HEK293 (cell line): ENCODE measurements at regions not wholly inside any gene's neighbourhood (a gene's known extent, or its start where the extent isn't known, plus 50 kb on each side); places are given as distances from the start of the nearest gene placed in this dataset.

Source experiments
- CTCF ChIA-PET: fragments of 350-600 bp; formaldehyde crosslinking; extraction: SDS; loops from one replicate; lab custom pipeline; 2021; ENCODE audit warnings: antibody characterized with exemption; lab: Yijun Ruan, JAX
- POLR2A ChIA-PET: fragments of 300-600 bp; formaldehyde crosslinking; extraction: SDS; loops from one replicate; lab custom pipeline; 2020; ENCODE audit warnings: antibody characterized with exemption, inconsistent platforms; lab: Yijun Ruan, JAX
- H3K27ac ChIP-seq: fragments of 200-500 bp; sonication (Bioruptor generic); 2 replicates; pipeline ENCODE4 v1.5.1; 2014; ENCODE audit warnings: low read depth, low read length, control low read depth, inconsistent platforms; ENCODE audit errors: extremely low read depth
- H3K36me3 ChIP-seq, 2 experiments: fragments of 200-500 bp in 1 of 2; sonication (Bioruptor generic) in 1 of 2; 1 replicate in 1 of 2; 2 replicates in 1 of 2; pipeline ENCODE4 v1.5.1; 2014 to 2017; ENCODE audit warnings: inconsistent platforms in 2 of 2, low read length in 2 of 2; ENCODE audit not compliant: control insufficient read depth in 2 of 2, insufficient read depth in 1 of 2
- H3K4me1 ChIP-seq: fragments of 200-500 bp; sonication (Bioruptor generic); 2 replicates; pipeline ENCODE4 v1.5.1; 2014; ENCODE audit warnings: mild to moderate bottlenecking, low read length, inconsistent platforms; ENCODE audit not compliant: control insufficient read depth, insufficient read depth
- H3K4me3 ChIP-seq: 2 replicates; pipeline ENCODE4 v1.5.1; 2011; ENCODE audit warnings: low read depth, mild to moderate bottlenecking, control low read depth, low read length, moderate library complexity
- H3K9me3 ChIP-seq: fragments of 200-500 bp; sonication (Bioruptor generic); 2 replicates; pipeline ENCODE4 v1.5.1; 2014; ENCODE audit warnings: low read depth, low read length, inconsistent platforms; ENCODE audit not compliant: control insufficient read depth, insufficient read depth
- BCL11B ChIP-seq: fragments of 450-650 bp; formaldehyde crosslinking; IDR thresholded peaks from 2 replicates; pipeline ENCODE4 v1.5.1; 2016; ENCODE audit warnings: low read depth, missing biosample characterization, missing genetic modification characterization
- HOXD13 ChIP-seq: sonication (generic); formaldehyde crosslinking; IDR thresholded peaks from 2 replicates; pipeline ENCODE4 v1.8.0; 2022; ENCODE audit warnings: missing genetic modification reagents, borderline replicate concordance
- KLF8 ChIP-seq: fragments of 450-650 bp; formaldehyde crosslinking; IDR thresholded peaks from 2 replicates; pipeline ENCODE4 v1.5.1; 2016; ENCODE audit warnings: missing biosample characterization, missing genetic modification characterization
- KLF9 ChIP-seq: fragments of 450-650 bp; formaldehyde crosslinking; IDR thresholded peaks from 2 replicates; pipeline ENCODE4 v1.5.1; 2016; ENCODE audit warnings: missing biosample characterization, missing genetic modification characterization, low read depth
- SCRT1 ChIP-seq: fragments of 450-650 bp; formaldehyde crosslinking; IDR thresholded peaks from 2 replicates; pipeline ENCODE4 v1.5.1; 2016; ENCODE audit warnings: missing biosample characterization, missing genetic modification characterization, borderline replicate concordance
- ZIC2 ChIP-seq: fragments of 450-650 bp; formaldehyde crosslinking; IDR thresholded peaks from 2 replicates; pipeline ENCODE4 v1.5.1; 2016; ENCODE audit warnings: missing biosample characterization, missing genetic modification characterization
- ZNF114 ChIP-seq: fragments of 450-650 bp; formaldehyde crosslinking; IDR thresholded peaks from 2 replicates; pipeline ENCODE4 v1.5.0; 2017; ENCODE audit warnings: missing biosample characterization, missing genetic modification characterization
- ZNF292 ChIP-seq: fragments of 450-650 bp; formaldehyde crosslinking; IDR thresholded peaks from 2 replicates; pipeline ENCODE4 v1.5.1; 2016; ENCODE audit warnings: low read depth, missing biosample characterization, missing genetic modification characterization, borderline replicate concordance
- ZNF302 ChIP-seq: fragments of 450-650 bp; formaldehyde crosslinking; IDR thresholded peaks from 2 replicates; pipeline ENCODE4 v1.5.1; 2016; ENCODE audit warnings: missing biosample characterization, missing genetic modification characterization, low read depth
- ZNF391 ChIP-seq: fragments of 450-650 bp; formaldehyde crosslinking; IDR thresholded peaks from 2 replicates; pipeline ENCODE4 v1.5.1; 2016; ENCODE audit warnings: low read depth, missing biosample characterization, missing genetic modification characterization, borderline replicate concordance
- ZNF394 ChIP-seq: fragments of 450-650 bp; formaldehyde crosslinking; IDR thresholded peaks from 2 replicates; pipeline ENCODE4 v1.5.1; 2016; ENCODE audit warnings: missing biosample characterization, missing genetic modification characterization, mild to moderate bottlenecking, moderate library complexity, borderline replicate concordance
- ZNF426 ChIP-seq: fragments of 450-650 bp; formaldehyde crosslinking; IDR thresholded peaks from 2 replicates; pipeline ENCODE4 v1.5.1; 2017; ENCODE audit warnings: missing biosample characterization, missing genetic modification characterization, mild to moderate bottlenecking, inconsistent platforms, moderate library complexity
- ZNF433 ChIP-seq: fragments of 450-650 bp; formaldehyde crosslinking; IDR thresholded peaks from 2 replicates; pipeline ENCODE4 v1.5.1; 2016; ENCODE audit warnings: missing biosample characterization, missing genetic modification characterization, low read depth
- ZNF555 ChIP-seq: fragments of 450-650 bp; formaldehyde crosslinking; conservative IDR thresholded peaks from 2 replicates; pipeline ENCODE4 v1.5.1; 2017; ENCODE audit warnings: missing biosample characterization, mild to moderate bottlenecking, missing genetic modification characterization, inconsistent platforms
- ZNF658 ChIP-seq: fragments of 450-650 bp; formaldehyde crosslinking; IDR thresholded peaks from 2 replicates; pipeline ENCODE4; 2016; ENCODE audit warnings: missing biosample characterization, missing genetic modification characterization
- ZNF707 ChIP-seq: fragments of 450-650 bp; formaldehyde crosslinking; IDR thresholded peaks from 2 replicates; pipeline ENCODE4 v1.5.1; 2016; ENCODE audit warnings: missing biosample characterization, missing genetic modification characterization
- ZNF785 ChIP-seq: fragments of 450-650 bp; formaldehyde crosslinking; IDR thresholded peaks from 2 replicates; pipeline ENCODE4 v1.5.1; 2016; ENCODE audit warnings: missing biosample characterization, missing genetic modification characterization
- ZNF830 ChIP-seq: fragments of 450-650 bp; IDR thresholded peaks from 2 replicates; pipeline ENCODE4 v1.5.0; 2018; ENCODE audit warnings: missing biosample characterization, missing genetic modification characterization, low read depth, mild to moderate bottlenecking, moderate library complexity
- ZNF843 ChIP-seq: fragments of 450-650 bp; formaldehyde crosslinking; IDR thresholded peaks from 2 replicates; pipeline ENCODE4 v1.5.1; 2016; ENCODE audit warnings: missing biosample characterization, missing genetic modification characterization
- ZSCAN23 ChIP-seq: fragments of 450-650 bp; formaldehyde crosslinking; IDR thresholded peaks from 2 replicates; pipeline ENCODE4 v1.5.1; 2016; ENCODE audit warnings: missing biosample characterization, missing genetic modification characterization
- TF ChIP-seq, protein P1 (sequence below): fragments of 450-650 bp; formaldehyde crosslinking; IDR thresholded peaks from 2 replicates; pipeline ENCODE4 v1.5.1; 2017; ENCODE audit warnings: missing biosample characterization, missing genetic modification characterization

DNA sequence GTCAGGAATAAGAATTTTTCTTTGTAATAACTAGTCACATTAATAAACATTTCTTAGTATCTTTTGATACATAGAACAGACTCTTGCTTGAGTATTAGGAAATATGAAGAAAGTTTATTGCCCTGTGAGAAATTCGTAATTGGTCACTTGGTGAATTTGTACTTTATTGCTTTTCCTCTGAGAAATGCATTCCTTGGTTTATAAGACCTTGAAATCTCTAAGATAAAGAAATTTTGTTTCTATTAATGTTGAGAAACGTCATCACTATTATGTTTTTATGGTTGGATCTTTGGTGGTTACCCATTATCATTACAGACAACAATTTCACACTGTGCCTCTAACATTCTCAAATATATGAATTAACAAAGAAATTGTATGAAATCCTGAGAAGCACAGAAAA is 652.0 kb upstream of the NECTIN3 start (continued):
- TF ChIP-seq ZNF426: no peak
- TF ChIP-seq, all 188 proteins: peak for 0

DNA sequence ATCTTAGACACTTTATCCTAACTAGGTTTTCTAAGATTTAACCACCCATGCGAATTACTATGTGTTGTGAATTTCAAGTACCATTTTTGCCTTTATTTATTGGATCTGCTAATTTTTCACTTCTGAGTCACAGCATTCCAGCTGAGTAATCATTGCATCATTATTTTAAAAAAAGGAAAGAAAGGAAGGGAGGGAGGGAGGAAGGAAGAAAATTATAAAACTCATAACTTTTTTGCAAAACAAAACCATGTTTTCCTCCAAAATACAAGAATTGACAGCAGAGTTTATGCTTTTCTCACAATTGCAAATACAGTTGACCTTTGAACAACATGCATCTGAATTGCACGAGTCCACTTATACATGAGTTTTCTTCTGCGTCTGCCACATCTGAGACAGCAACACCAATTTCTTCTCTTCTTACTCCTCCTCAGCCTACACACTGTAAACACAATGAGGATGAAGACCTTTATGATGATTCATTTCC is 651.4 kb upstream of the NECTIN3 start:
- Histone ChIP-seq H3K36me3 (no peaks in the 10 kb centered on the region), H3K4me3 (no peak overlapping the region), H3K9me3 (no peaks in the 10 kb centered on the region), H3K4me1 (no peaks in the 10 kb centered on the region), H3K27ac (no peak overlapping the region)
- POLR2A ChIA-PET: no interaction called here
- CTCF ChIA-PET: no interaction called here
- TF ChIP-seq SCRT1 (tag by site-specific recombination) (no peak), KLF9 (tag by site-specific recombination) (no peak), BCL11B (tag by site-specific recombination) (no peak), ZNF555 (tag by site-specific recombination) (no peak)

GRCh38 chr3:110423276-110423675 is 648.3 kb upstream of the NECTIN3 start:
- no peaks in the 10 kb centered on the region for H3K9me3 ChIP-seq
- H3K36me3 ChIP-seq: no peaks in the 10 kb centered on the region
- H3K27ac ChIP-seq: no peak overlapping the region
- no peak overlapping the region for H3K4me3 ChIP-seq
- no peak for TF ChIP-seq ZNF830 (tag by site-specific recombination)
- no peak for TF ChIP-seq ZNF707
- no peak for TF ChIP-seq ZSCAN23
- TF ChIP-seq ZNF114 (tag by site-specific recombination): no peak
- TF ChIP-seq ZNF843 (tag by site-specific recombination): no peak
- TF ChIP-seq ZNF292 (tag by site-specific recombination): no peak
- TF ChIP-seq HOXD13: no peak
- no peak for TF ChIP-seq ZNF394 (tag by site-specific recombination)
- CTCF ChIA-PET: interaction anchor here (0.7 kb wide), 1 partner anchor 1197 kb away, joined by 3 read pairs; no protein-coding TSS in a partner anchor
- POLR2A ChIA-PET: no interaction called here
- H3K4me1 ChIP-seq: no peaks in the 10 kb centered on the region

DNA sequence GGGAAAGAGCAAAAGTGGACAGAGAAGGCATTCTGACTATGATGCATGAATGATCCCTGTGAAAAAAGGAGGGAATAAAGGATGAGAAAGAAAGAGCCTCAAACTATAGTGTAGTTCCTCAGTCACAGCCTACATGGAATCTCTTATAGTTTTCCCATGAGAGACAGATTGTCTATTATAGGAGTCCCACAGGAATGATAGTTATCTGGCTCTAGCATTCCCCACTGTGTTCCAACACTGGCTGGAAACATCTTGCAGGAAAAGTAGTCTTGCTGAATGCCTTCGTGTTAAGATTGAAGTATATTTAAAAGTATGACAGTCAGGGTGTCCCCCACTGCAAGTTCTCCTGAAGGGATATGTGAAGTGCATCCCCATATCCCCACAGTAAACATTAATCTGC is 641.5 kb upstream of the NECTIN3 start:
- TF ChIP-seq ZNF785: no peak
- no peak for TF ChIP-seq ZNF433 (tag by site-specific recombination)
- no peak for TF ChIP-seq ZNF302 (tag by site-specific recombination)
- TF ChIP-seq, protein P1, sequence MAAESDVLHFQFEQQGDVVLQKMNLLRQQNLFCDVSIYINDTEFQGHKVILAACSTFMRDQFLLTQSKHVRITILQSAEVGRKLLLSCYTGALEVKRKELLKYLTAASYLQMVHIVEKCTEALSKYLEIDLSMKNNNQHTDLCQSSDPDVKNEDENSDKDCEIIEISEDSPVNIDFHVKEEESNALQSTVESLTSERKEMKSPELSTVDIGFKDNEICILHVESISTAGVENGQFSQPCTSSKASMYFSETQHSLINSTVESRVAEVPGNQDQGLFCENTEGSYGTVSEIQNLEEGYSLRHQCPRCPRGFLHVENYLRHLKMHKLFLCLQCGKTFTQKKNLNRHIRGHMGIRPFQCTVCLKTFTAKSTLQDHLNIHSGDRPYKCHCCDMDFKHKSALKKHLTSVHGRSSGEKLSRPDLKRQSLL (tag by site-specific recombination): no peak
- TF ChIP-seq ZIC2: no peak
- no peak for TF ChIP-seq KLF8
- no peak for TF ChIP-seq ZNF658
- TF ChIP-seq ZNF391 (tag by site-specific recombination): no peak
- POLR2A ChIA-PET: no interaction called here
- Histone ChIP-seq H3K4me1 (no peaks in the 10 kb centered on the region), H3K4me3 (no peak overlapping the region), H3K27ac (no peak overlapping the region), H3K9me3 (no peaks in the 10 kb centered on the region), H3K36me3 (no peaks in the 10 kb centered on the region)
- CTCF ChIA-PET: no interaction called here
